Activated T-cell treated with anti-CD3 and anti-CD28 coated beads for 4 hours (primary cell): ENCODE measurements at regions not wholly inside any gene's neighbourhood (a gene's known extent, or its start where the extent isn't known, plus 50 kb on each side); places are given as distances from the start of the nearest gene placed in this dataset.

Experiments used
- DNase-seq: peaks from one replicate; pipeline ENCODE4 v3.0.0-alpha.2; 2020

- DNase-seq, result no peak
Observed at GRCh38 chr1:29380532-29380931, 144.2 kb downstream of the PTPRU start.

- DNase-seq, result no peak
Observed at GRCh38 chr1:29379443-29380073, 143.2 kb downstream of the PTPRU start.
